HFF-Myc (cell line): ENCODE measurements at regions not wholly inside any gene's neighbourhood (a gene's known extent, or its start where the extent isn't known, plus 50 kb on each side); places are given as distances from the start of the nearest gene placed in this dataset.

Experiments used
- DNase-seq: peaks from one replicate; pipeline ENCODE4 v3.0.0-alpha.2; 2011; ENCODE audit warnings: low read depth; ENCODE audit errors: extremely low read depth
- H3K4me3 ChIP-seq: replicated peaks from 2 replicates; pipeline ENCODE4 v1.5.1; 2011; ENCODE audit warnings: low read depth, mild to moderate bottlenecking, control low read depth, low read length
- TF ChIP-seq, protein P1 (sequence below): IDR thresholded peaks from 2 replicates; pipeline ENCODE4 v1.5.1; 2012; ENCODE audit warnings: mild to moderate bottlenecking, low read depth, low read length, control low read depth; ENCODE audit errors: missing control alignments

DNA sequence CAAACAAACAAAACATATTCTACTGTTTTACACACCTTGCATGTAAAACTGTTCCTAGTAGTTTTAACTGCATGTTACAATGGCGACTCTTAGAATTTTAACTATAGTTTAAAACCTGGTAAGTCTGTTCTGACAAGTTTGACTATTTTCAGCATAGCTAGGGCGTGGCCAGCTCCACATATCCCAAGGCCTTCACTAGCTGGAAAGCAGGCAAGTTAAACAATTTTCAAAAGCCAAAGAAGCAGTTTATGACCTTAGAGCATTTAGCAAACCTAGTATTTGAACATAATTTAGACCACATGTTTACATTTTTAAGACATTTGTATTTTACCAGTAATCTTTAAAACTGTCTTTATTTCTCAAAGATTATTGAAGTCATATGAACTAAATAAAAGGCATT, 402.8 kb upstream of the SYT4 start:
- H3K4me3 ChIP-seq = no peak overlapping the region
- DNase-seq = peak; percentile 44
- TF ChIP-seq, protein P1, sequence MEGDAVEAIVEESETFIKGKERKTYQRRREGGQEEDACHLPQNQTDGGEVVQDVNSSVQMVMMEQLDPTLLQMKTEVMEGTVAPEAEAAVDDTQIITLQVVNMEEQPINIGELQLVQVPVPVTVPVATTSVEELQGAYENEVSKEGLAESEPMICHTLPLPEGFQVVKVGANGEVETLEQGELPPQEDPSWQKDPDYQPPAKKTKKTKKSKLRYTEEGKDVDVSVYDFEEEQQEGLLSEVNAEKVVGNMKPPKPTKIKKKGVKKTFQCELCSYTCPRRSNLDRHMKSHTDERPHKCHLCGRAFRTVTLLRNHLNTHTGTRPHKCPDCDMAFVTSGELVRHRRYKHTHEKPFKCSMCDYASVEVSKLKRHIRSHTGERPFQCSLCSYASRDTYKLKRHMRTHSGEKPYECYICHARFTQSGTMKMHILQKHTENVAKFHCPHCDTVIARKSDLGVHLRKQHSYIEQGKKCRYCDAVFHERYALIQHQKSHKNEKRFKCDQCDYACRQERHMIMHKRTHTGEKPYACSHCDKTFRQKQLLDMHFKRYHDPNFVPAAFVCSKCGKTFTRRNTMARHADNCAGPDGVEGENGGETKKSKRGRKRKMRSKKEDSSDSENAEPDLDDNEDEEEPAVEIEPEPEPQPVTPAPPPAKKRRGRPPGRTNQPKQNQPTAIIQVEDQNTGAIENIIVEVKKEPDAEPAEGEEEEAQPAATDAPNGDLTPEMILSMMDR = no peak

DNA sequence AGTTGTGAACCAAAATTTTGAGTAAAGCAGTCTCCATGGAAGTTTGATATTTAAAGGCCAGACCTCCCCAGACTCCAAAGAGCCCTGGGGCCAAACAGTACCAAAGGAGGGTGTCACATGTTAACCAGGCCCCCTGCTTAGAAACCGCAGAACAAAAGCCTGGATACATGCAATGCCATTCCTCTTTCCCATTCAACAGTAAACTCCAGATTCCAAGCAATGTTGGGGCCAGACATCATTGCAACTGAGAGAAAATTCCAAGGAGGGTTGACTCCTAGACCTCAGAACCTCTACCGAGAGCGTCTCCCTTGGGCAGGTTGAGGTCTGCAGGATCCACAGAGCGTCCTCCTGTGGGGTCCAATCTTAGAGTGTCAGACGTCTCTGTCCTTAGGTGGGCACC, 404.4 kb upstream of the SYT4 start:
- DNase-seq = no peak
- TF ChIP-seq, protein P1 = no peak
- no peak overlapping the region for H3K4me3 ChIP-seq

DNA sequence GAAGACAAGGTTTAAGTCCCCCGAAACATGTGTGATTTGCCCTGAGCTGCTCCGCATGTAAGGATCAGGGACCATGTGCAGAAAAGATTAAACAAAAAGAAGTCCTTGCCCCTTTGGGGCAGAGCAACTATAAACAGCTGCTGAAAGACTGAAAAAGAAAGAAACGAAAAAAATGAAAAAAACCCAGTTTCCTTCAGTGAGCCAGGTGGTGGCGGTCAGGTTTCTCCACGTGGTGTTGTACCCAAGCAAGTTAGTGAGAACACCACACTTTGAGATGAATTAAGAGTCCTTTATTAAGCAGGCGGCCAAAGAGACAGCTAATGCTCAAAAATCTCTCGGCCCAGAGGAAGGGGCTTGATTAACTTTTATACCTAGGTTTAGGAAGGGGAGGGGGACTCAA, 404.9 kb upstream of the SYT4 start:
- DNase-seq = no peak
- H3K4me3 ChIP-seq = no peak overlapping the region
- TF ChIP-seq, protein P1 = no peak

DNA sequence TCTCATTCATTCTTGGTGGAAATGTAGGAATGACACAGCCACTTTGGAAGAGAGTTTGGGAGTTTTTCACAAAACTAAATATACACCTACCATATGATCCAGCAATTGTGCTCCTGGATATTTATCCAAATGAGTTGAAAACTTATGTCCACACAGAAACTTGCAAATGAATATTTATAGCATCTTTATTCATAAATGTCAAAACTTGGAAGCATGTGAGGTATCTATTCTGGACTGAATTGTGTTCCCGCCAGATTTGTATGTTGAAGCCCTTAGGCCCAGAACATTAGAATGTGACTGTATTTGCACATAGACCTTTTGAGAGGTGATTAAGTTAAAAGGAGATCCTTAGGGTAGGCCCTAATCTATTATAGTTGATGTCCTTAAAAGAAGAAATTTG, 409.4 kb upstream of the SYT4 start:
- H3K4me3 ChIP-seq = no peak overlapping the region
- TF ChIP-seq, protein P1 = no peak
- no peak for DNase-seq

DNA sequence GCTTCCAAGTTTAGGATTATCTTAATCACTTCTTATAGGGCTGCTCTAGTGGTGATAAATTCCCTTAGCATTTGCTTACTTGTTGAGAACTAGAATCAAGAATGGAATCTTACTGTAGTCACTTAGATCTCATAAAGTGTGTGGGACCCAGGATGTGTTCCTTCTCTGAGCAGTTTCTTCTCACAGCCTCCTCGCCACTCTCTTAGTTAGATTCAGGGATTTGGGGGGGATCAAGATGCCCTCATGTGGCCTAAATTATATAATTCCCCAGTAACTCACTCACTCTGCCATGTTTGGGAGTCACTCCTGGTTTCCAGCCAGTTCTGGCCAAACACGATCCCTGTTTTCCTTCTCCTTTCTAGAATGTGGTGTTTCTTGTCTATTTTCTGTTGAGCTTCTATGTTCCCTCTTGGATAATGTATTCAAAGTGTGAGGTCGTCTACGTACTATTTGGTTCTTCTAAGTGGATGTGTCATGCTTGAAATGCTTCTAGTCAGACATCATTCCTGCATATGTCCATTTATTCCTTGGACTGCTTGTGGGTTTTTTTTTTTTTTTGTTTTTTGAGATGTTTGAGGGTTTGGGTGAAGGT, 414.9 kb upstream of the SYT4 start:
- TF ChIP-seq, protein P1 = no peak
- DNase-seq = peak; percentile 9
- H3K4me3 ChIP-seq = no peak overlapping the region

DNA sequence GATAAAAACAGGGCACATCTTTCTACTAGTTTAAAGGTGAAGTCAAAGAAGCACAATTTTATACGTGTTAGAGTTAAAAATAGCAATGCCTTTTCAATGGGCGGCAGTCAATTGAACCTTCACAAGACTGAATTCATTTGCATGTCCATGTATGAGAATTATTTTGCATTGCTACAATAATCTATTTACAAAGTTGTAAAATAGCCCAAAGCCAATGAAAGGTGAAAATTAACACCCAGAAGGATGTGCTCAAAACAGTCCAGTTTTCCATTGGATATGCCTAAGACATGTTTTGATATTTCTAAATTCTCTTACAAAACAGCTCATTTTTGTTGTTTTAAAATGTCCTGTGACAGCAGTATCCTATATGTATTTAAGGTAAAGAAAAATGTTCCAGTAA, 425.1 kb upstream of the SYT4 start:
- TF ChIP-seq, protein P1 = no peak
- no peak for DNase-seq
- H3K4me3 ChIP-seq = no peak overlapping the region

DNA sequence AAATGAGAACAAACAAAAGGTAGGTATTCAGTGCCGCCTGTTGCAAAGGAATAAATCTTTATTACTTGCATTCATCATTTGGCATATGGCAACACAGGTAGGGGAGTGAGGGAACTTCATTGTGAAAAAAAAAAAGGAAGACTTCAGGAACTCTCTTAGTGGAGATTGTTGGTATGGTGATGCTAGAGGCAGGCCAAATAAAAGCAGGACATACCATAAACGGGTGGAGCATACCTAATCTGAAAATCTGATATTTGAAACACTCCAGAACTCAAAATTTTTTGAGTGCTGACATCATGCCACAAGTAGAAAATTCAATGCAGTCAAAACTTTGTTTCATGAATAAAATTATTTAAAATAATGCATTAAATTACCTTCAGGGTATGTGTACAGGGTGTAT, 425.8 kb upstream of the SYT4 start:
- TF ChIP-seq, protein P1 = no peak
- no peak for DNase-seq
- H3K4me3 ChIP-seq = no peak overlapping the region
